ENCODE measurements at regions not wholly inside any gene's neighbourhood (a gene's known extent, or its start where the extent isn't known, plus 50 kb on each side); places are given as distances from the start of the nearest gene placed in this dataset.

- TF ChIP-seq CTCF (IDR thresholded peaks at IDR 0.05; ENCODE audit: low read depth, low read length, poor library complexity, severe bottlenecking) (no peak), EZH2phosphoT487 (IDR thresholded peaks at IDR 0.05; ENCODE audit: borderline replicate concordance, low read length) (no peak)
Observed at GRCh38 chrX:2640436-2641150, 50.5 kb upstream of the CD99 start.

Measured in DOHH2 (cell line).